ENCODE measurements at regions not wholly inside any gene's neighbourhood (a gene's known extent, or its start where the extent isn't known, plus 50 kb on each side); places are given as distances from the start of the nearest gene placed in this dataset.

DNA sequence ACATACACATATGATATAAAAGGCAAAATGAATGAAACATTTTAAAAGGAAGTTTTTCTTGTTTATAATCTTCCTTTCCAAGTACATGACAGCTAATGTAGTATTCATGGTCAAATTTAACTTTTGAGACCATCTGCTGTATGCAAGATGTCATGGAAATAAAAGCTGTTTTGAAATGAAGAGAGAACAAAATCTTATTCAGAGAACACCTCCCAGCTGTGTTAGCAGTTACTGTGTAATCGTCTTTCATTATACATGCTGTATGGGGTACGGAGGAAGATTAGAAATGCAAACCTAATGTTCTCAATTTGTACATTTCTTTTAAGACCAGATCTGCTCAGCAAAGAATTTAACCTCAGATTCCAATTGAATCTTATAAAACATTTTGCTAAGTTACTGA is 1182.3 kb downstream of the OTOL1 start:
- H3K9me3 ChIP-seq, result no peaks in the 10 kb centered on the region
- TF ChIP-seq, protein P1, sequence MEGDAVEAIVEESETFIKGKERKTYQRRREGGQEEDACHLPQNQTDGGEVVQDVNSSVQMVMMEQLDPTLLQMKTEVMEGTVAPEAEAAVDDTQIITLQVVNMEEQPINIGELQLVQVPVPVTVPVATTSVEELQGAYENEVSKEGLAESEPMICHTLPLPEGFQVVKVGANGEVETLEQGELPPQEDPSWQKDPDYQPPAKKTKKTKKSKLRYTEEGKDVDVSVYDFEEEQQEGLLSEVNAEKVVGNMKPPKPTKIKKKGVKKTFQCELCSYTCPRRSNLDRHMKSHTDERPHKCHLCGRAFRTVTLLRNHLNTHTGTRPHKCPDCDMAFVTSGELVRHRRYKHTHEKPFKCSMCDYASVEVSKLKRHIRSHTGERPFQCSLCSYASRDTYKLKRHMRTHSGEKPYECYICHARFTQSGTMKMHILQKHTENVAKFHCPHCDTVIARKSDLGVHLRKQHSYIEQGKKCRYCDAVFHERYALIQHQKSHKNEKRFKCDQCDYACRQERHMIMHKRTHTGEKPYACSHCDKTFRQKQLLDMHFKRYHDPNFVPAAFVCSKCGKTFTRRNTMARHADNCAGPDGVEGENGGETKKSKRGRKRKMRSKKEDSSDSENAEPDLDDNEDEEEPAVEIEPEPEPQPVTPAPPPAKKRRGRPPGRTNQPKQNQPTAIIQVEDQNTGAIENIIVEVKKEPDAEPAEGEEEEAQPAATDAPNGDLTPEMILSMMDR (IDR thresholded peaks at IDR 0.05), result no peak
- intact Hi-C loops (cut with DNase I), result no loop called here
- DNase-seq (no peak), ATAC-seq (no peak)
- H3K27ac ChIP-seq, result no peak overlapping the region
- H3K36me3 ChIP-seq, result no peaks in the 10 kb centered on the region
- no peaks in the 10 kb centered on the region for H3K4me1 ChIP-seq
- H3K4me3 ChIP-seq, result no peak overlapping the region
- no peaks in the 10 kb centered on the region for H3K27me3 ChIP-seq (ENCODE audit: low read depth)

DNA sequence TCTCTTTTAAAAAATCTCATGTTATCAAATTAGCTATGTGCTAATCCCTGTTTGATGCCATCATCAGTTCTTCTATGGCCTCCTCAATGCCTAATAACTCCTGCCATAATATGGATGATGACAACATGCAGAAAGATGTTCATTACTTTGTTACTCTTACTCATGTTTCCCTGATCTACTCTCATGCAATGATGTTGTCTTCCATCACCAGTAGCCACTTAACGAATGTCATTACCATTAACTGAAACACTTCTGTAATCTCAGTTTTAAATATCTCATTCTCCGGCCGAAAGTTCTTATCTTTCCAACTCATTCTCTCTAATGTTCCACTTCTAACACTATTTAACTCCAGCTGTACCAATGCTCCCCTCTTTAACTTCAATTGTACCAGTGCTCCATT is 1187.7 kb downstream of the OTOL1 start:
- no peak overlapping the region for H3K27ac ChIP-seq
- TF ChIP-seq, protein P1 (IDR thresholded peaks at IDR 0.05), result no peak
- H3K36me3 ChIP-seq, result no peaks in the 10 kb centered on the region
- DNase-seq (no peak), ATAC-seq (no peak)
- no peak overlapping the region for H3K4me3 ChIP-seq
- H3K27me3 ChIP-seq (ENCODE audit: low read depth), result no peaks in the 10 kb centered on the region
- H3K4me1 ChIP-seq, result no peaks in the 10 kb centered on the region
- H3K9me3 ChIP-seq, result no peaks in the 10 kb centered on the region
- intact Hi-C loops (cut with DNase I), result no loop called here

DNA sequence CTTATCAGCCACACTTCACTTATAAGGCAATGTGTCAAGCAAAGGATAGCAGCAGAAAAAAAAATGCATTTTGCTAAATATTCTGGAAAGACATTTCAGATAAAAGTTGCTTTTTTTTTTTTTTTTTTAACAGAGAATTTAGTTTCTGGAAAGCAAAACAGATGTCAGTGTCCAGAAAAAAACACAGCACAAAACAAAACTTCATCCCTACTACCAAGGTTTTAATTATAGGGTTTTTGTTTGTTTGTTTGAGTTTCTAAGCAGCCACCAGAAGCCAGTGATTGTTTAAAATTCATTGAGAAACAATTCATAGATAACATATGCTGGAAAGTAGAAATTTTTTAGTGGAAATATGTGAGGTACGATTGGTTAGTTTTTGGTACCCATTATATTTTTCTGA is 1202.7 kb downstream of the OTOL1 start:
- TF ChIP-seq, protein P1 (IDR thresholded peaks at IDR 0.05), result no peak
- Histone ChIP-seq H3K4me1 (no peaks in the 10 kb centered on the region), H3K36me3 (no peaks in the 10 kb centered on the region), H3K27me3 (ENCODE audit: low read depth) (no peaks in the 10 kb centered on the region), H3K4me3 (no peak overlapping the region), H3K27ac (no peak overlapping the region), H3K9me3 (no peaks in the 10 kb centered on the region)
- intact Hi-C loops (cut with DNase I), result no loop called here
- no peak for DNase-seq
- no peak for ATAC-seq

DNA sequence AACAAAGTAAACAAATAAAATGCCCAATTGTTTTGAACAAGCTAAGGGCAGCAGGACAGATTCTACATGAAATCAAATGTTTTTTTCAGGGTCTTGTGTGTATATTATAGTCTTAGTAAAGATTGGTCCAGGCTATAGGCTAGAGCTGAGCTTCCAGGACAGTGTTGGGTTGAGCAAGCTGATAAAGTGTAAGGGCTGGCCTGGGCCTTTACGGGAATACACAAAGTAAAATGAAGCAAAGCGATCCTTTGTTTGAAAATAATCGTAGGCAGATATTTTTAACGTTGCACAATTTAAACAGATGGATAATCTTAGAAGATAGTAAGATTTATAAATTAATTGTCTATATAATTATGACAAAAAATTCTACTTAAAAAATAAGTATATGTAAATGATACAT is 1204.6 kb downstream of the OTOL1 start:
- TF ChIP-seq, protein P1 (IDR thresholded peaks at IDR 0.05), result no peak
- Histone ChIP-seq H3K4me1 (no peaks in the 10 kb centered on the region), H3K27ac (no peak overlapping the region), H3K4me3 (no peak overlapping the region), H3K27me3 (ENCODE audit: low read depth) (no peaks in the 10 kb centered on the region), H3K9me3 (no peaks in the 10 kb centered on the region), H3K36me3 (no peaks in the 10 kb centered on the region)
- intact Hi-C loops (cut with DNase I), result no loop called here
- ATAC-seq, result no peak
- no peak for DNase-seq

DNA sequence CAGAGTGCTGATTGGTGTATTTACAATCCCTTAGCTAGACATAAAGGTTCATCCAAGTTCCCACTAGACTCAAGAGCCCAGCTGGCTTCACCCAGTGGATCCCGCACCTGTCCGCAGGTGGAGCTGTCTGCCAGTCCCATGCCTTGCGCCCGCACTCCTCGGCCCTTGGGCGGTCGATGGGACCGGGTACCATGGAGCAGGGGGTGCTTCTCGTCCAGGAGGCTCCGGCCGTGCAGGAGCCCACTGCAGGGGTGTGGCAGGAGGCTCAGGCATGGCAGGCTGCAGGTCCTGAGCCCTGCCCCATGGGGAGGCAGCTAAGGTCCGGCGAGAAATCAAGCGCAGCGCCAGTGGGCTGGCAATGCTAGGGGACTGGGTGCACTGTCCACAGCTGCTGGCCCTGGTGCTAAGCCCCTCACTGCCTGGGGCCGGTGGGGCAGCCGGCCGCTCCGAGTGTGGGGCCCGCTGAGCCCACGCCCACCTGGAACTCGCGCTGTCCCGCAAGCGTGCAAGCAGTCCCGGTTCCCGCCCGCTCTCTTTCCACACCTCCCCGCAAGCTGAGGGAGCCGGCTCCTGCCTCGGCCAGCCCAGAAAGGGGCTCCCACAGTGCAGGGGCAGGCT is 1206.3 kb downstream of the OTOL1 start:
- Histone ChIP-seq H3K36me3 (no peaks in the 10 kb centered on the region), H3K4me3 (no peak overlapping the region), H3K27me3 (ENCODE audit: low read depth) (no peaks in the 10 kb centered on the region), H3K4me1 (no peaks in the 10 kb centered on the region), H3K9me3 (no peaks in the 10 kb centered on the region), H3K27ac (no peak overlapping the region)
- TF ChIP-seq, protein P1 (IDR thresholded peaks at IDR 0.05), result no peak
- ATAC-seq (peak in 1 of 2 donors; percentile 46), DNase-seq (no peak)
- intact Hi-C loops (cut with DNase I), result no loop called here
